Fibroblast of lung (primary cell): ENCODE measurements at regions not wholly inside any gene's neighbourhood (a gene's known extent, or its start where the extent isn't known, plus 50 kb on each side); places are given as distances from the start of the nearest gene placed in this dataset.

ENCODE experiments used
- CTCF ChIP-seq, 2 donors: IDR thresholded peaks in 1 of 2; conservative IDR thresholded peaks in 1 of 2; 1 replicate in 1 of 2; 2 replicates in 1 of 2; pipeline ENCODE4 v1.5.1; 2011 to 2012; ENCODE audit warnings: low read length in 2 of 2, control low read depth in 1 of 2, inconsistent platforms in 1 of 2, low read depth in 1 of 2, mild to moderate bottlenecking in 1 of 2
- EZH2 ChIP-seq: IDR thresholded peaks from 2 replicates; pipeline ENCODE4 v1.5.1; 2012; ENCODE audit warnings: low read length, control low read depth, mild to moderate bottlenecking; ENCODE audit errors: missing control alignments

GRCh38 chr9:106693558-106693957 lies 169.4 kb upstream of the ZNF462 start:
- TF ChIP-seq EZH2 (no peak), CTCF (conservative IDR thresholded peaks at IDR 0.05 in 1 of 2, IDR thresholded peaks at IDR 0.05 in 1 of 2; ENCODE audit: low read depth in 1 of 2, low read length in 2 of 2) (no peak)
